ENCODE measurements at regions not wholly inside any gene's neighbourhood (a gene's known extent, or its start where the extent isn't known, plus 50 kb on each side); places are given as distances from the start of the nearest gene placed in this dataset.

GRCh38 chr3:106720510-106720909, 656.7 kb upstream of the CCDC54 start:
- TF ChIP-seq POLR2A (IDR thresholded peaks at IDR 0.05) (no peak), CTCF (IDR thresholded peaks at IDR 0.05) (no peak)

Data from body of pancreas (tissue), 4 donors.